ENCODE measurements at regions not wholly inside any gene's neighbourhood (a gene's known extent, or its start where the extent isn't known, plus 50 kb on each side); places are given as distances from the start of the nearest gene placed in this dataset.

GRCh38 chr2:75790121-75790813 is 79.6 kb upstream of the GCFC2 start (continued):
- TF ChIP-seq ATF6 (CRISPR knock-in tag; IDR thresholded peaks at IDR 0.05) (no peak), ZNF263 (CRISPR knock-in tag; IDR thresholded peaks at IDR 0.05; ENCODE audit: low read depth) (no peak)

GRCh38 chr2:75788902-75789301 is 78.2 kb upstream of the GCFC2 start:
- Mint-ChIP-seq H3K36me3 (no peaks in the 10 kb centered on the region), H3K4me1 (peaks cover 12% of the 10 kb centered on the region), H3K9me3 (no peaks in the 10 kb centered on the region), H3K27me3 (ENCODE audit: low read depth) (peaks cover 5% of the 10 kb centered on the region; the same call in 1 of the 2 replicates), H3K4me3 (no peak overlapping the region), H3K27ac (no peak overlapping the region)
- ATAC-seq: no peak
- ChIA-PET CTCF (interaction anchor here (1.0 kb wide), 1 partner anchor 45 kb away, joined by 4 read pairs; no protein-coding TSS in a partner anchor), POLR2A (no interaction called here)
- TF ChIP-seq HMGA2 (CRISPR knock-in tag; IDR thresholded peaks at IDR 0.05) (no peak), ETV6 (CRISPR knock-in tag; IDR thresholded peaks at IDR 0.05) (no peak), SOX15 (CRISPR knock-in tag; IDR thresholded peaks at IDR 0.05) (no peak), ZNF425 (CRISPR knock-in tag; conservative IDR thresholded peaks at IDR 0.05) (no peak), ATF3 (CRISPR knock-in tag; conservative IDR thresholded peaks at IDR 0.05) (no peak), GABPB1 (CRISPR knock-in tag; IDR thresholded peaks at IDR 0.05) (no peak), ZNF232 (CRISPR knock-in tag; IDR thresholded peaks at IDR 0.05) (no peak)
- no peak for DNase-seq (ENCODE audit: low spot score)

- no peak for DNase-seq (ENCODE audit: low spot score)
- H3K27me3 Mint-ChIP-seq (ENCODE audit: low read depth): peaks cover 5% of the 10 kb centered on the region; the same call in 1 of the 2 replicates
- H3K4me3 Mint-ChIP-seq: no peak overlapping the region
- TF ChIP-seq ZNF416 (CRISPR knock-in tag; IDR thresholded peaks at IDR 0.05): no peak
- TF ChIP-seq KAT7 (CRISPR knock-in tag; IDR thresholded peaks at IDR 0.05; ENCODE audit: borderline replicate concordance): no peak
- TF ChIP-seq TEAD1 (CRISPR knock-in tag; IDR thresholded peaks at IDR 0.05): no peak
- TF ChIP-seq ATF1 (CRISPR knock-in tag; IDR thresholded peaks at IDR 0.05): no peak
- no peak for TF ChIP-seq JUN (CRISPR knock-in tag; IDR thresholded peaks at IDR 0.05)
- TF ChIP-seq ZNF317 (CRISPR knock-in tag; IDR thresholded peaks at IDR 0.05; ENCODE audit: borderline replicate concordance, low read depth): no peak
- TF ChIP-seq TP53 (CRISPR knock-in tag; IDR thresholded peaks at IDR 0.05): no peak
- no peak for TF ChIP-seq ZMAT4 (CRISPR knock-in tag; IDR thresholded peaks at IDR 0.05)
- no peak for ATAC-seq
- no peaks in the 10 kb centered on the region for H3K36me3 Mint-ChIP-seq
- H3K27ac Mint-ChIP-seq: no peak overlapping the region
- POLR2A ChIA-PET: no interaction called here
- H3K9me3 Mint-ChIP-seq: peaks cover 1% of the 10 kb centered on the region; the same call in 1 of the 2 replicates
- peaks cover 12% of the 10 kb centered on the region for H3K4me1 Mint-ChIP-seq
- CTCF ChIA-PET: no interaction called here
Measured at GRCh38 chr2:75788154-75788553, 77.4 kb upstream of the GCFC2 start.
